ENCODE measurements at regions not wholly inside any gene's neighbourhood (a gene's known extent, or its start where the extent isn't known, plus 50 kb on each side); places are given as distances from the start of the nearest gene placed in this dataset.

- TF ChIP-seq CTCF (IDR thresholded peaks at IDR 0.05; ENCODE audit: extremely low read depth in 1 of 2, insufficient read depth in 1 of 2, low read depth in 1 of 2, low read length in 2 of 2) (no peak), POLR2A (IDR thresholded peaks at IDR 0.05; ENCODE audit: low read depth, low read length) (no peak), MYC (IDR thresholded peaks at IDR 0.05; ENCODE audit: low read depth, low read length) (no peak), EZH2 (IDR thresholded peaks at IDR 0.05; ENCODE audit: borderline replicate concordance, low read depth, low read length, severe bottlenecking) (no peak), POLR2AphosphoS5 (IDR thresholded peaks at IDR 0.05; ENCODE audit: insufficient read depth, low read depth, low read length) (no peak), FOS (IDR thresholded peaks at IDR 0.05; ENCODE audit: borderline replicate concordance, insufficient read depth, low read length) (no peak), MAX (IDR thresholded peaks at IDR 0.05; ENCODE audit: insufficient read depth, insufficient read length) (no peak), JUN (IDR thresholded peaks at IDR 0.05; ENCODE audit: borderline replicate concordance, insufficient read depth, insufficient read length, low read depth) (no peak), GATA2 (IDR thresholded peaks at IDR 0.05; ENCODE audit: insufficient read depth, insufficient read length, low read depth, low read length) (no peak)
These were observed 292.2 kb downstream of the KCNS3 start for GRCh38 chr2:18170642-18171041.

All from endothelial cell of umbilical vein (primary cell).